ENCODE measurements at regions not wholly inside any gene's neighbourhood (a gene's known extent, or its start where the extent isn't known, plus 50 kb on each side); places are given as distances from the start of the nearest gene placed in this dataset.

GRCh38 chr2:18745431-18746272, 156.3 kb upstream of the NT5C1B start:
- H3K4me1 ChIP-seq (ENCODE audit: control insufficient read depth in 4 of 4, insufficient read depth in 4 of 4, low read length in 3 of 4): no peaks in the 10 kb centered on the region
- H3K27ac ChIP-seq (ENCODE audit: low read depth in 1 of 2, low read length in 2 of 2): no peak overlapping the region
- no peaks in the 10 kb centered on the region for H3K9me3 ChIP-seq (ENCODE audit: control insufficient read depth in 4 of 4, low read length in 3 of 4)
- H3K4me3 ChIP-seq (ENCODE audit: low read depth in 1 of 3, low read length in 3 of 3): no peak overlapping the region
- no peak for DNase-seq (ENCODE audit: low spot score)
- TF ChIP-seq TAF1 (conservative IDR thresholded peaks at IDR 0.05) (no peak), SP1 (IDR thresholded peaks at IDR 0.05) (no peak), ATF3 (IDR thresholded peaks at IDR 0.05) (no peak), ZBTB33 (IDR thresholded peaks at IDR 0.05) (no peak), EGR1 (IDR thresholded peaks at IDR 0.05; ENCODE audit: low read depth in 2 of 2) (no peak), FOXA1 (IDR thresholded peaks at IDR 0.05) (no peak), CTCF (IDR thresholded peaks at IDR 0.05; ENCODE audit: low read depth, low read length, missing input control) (no peak), NR2F2 (IDR thresholded peaks at IDR 0.05) (no peak), REST (IDR thresholded peaks at IDR 0.05) (no peak), YY1 (IDR thresholded peaks at IDR 0.05) (no peak), RXRA (IDR thresholded peaks at IDR 0.05) (no peak), RAD21 (IDR thresholded peaks at IDR 0.05) (no peak), HNF4G (IDR thresholded peaks at IDR 0.05) (no peak)
- H3K36me3 ChIP-seq (ENCODE audit: control insufficient read depth in 4 of 4, insufficient read depth in 3 of 4, low read depth in 1 of 4, low read length in 3 of 4): no peaks in the 10 kb centered on the region
- no peak overlapping the region for H3K9ac ChIP-seq (ENCODE audit: low read depth in 1 of 2, low read length in 2 of 2)
- H3K27me3 ChIP-seq (ENCODE audit: control insufficient read depth in 4 of 4, insufficient read depth in 4 of 4, low read length in 3 of 4): no peaks in the 10 kb centered on the region
- WGBS: 86% methylated on average over 6 of the region's 6 CpGs

Data from liver (tissue), 8 donors.